ENCODE measurements at regions not wholly inside any gene's neighbourhood (a gene's known extent, or its start where the extent isn't known, plus 50 kb on each side); places are given as distances from the start of the nearest gene placed in this dataset.
"Not testable (repeated sequence)": the region's sequence is repeated elsewhere in the genome, so short reads cannot be mapped to it uniquely, and the experiment has no call there.

GRCh38 chr20:30671120-30671519 is 586.3 kb upstream of the DEFB115 start:
- DNase-seq, result not testable (repeated sequence)

GRCh38 chr20:30675988-30676564 is 581.4 kb upstream of the DEFB115 start:
- DNase-seq, result not testable (repeated sequence)

- DNase-seq, result not testable (repeated sequence)
Measured at GRCh38 chr20:30682236-30682635, 575.2 kb upstream of the DEFB115 start.

GRCh38 chr20:30712861-30713260 is 544.6 kb upstream of the DEFB115 start:
- not testable (repeated sequence) for DNase-seq

- not testable (repeated sequence) for DNase-seq
Measured at GRCh38 chr20:30719415-30720199, 537.9 kb upstream of the DEFB115 start.

GRCh38 chr20:30723511-30723910 is 534.0 kb upstream of the DEFB115 start:
- DNase-seq, result not testable (repeated sequence)

GRCh38 chr20:30723934-30724687 is 533.4 kb upstream of the DEFB115 start:
- DNase-seq, result not testable (repeated sequence)

GRCh38 chr20:30724688-30725074 is 532.8 kb upstream of the DEFB115 start:
- DNase-seq, result not testable (repeated sequence)

GRCh38 chr20:30725188-30725587 is 532.3 kb upstream of the DEFB115 start:
- DNase-seq, result not testable (repeated sequence)

- not testable (repeated sequence) for DNase-seq
Measured at GRCh38 chr20:30728271-30728885, 529.1 kb upstream of the DEFB115 start.

Measured in stimulated activated CD4-positive, alpha-beta T cell treated with anti-CD3 and anti-CD28 coated beads, Interleukin-4, amount 100 ng/mL, for 4 hours (primary cell).